Thoracic aorta (tissue), 2 donors: ENCODE measurements at regions not wholly inside any gene's neighbourhood (a gene's known extent, or its start where the extent isn't known, plus 50 kb on each side); places are given as distances from the start of the nearest gene placed in this dataset.
A peak's percentile ranks its signal among the peaks of the same experiment; 100 is the strongest.
"Not testable (repeated sequence)": the region's sequence is repeated elsewhere in the genome, so short reads cannot be mapped to it uniquely, and the experiment has no call there.

Experiments
- ATAC-seq: fragments of 150-250 bp; one replicate; pipeline ENCODE4 v1.8.0; 2017; ENCODE audit warnings: low read depth; ENCODE audit not compliant: insufficient number of reproducible peaks, low FRiP score
- DNase-seq: peaks from one replicate; pipeline ENCODE4 v3.0.0-alpha.2; 2020; ENCODE audit warnings: low spot score
- H3K27ac ChIP-seq, 2 donors: fragments of 200-600 bp; sonication (generic); 1 replicate in 1 of 2; 2 replicates in 1 of 2; pipeline ENCODE4 v1.5.1; 2016; ENCODE audit warnings: mild to moderate bottlenecking in 2 of 2, moderate library complexity in 2 of 2
- H3K27me3 ChIP-seq: fragments of 200-600 bp; sonication (generic); replicated peaks from 2 replicates; pipeline ENCODE4 v1.6.0; 2016; ENCODE audit warnings: mild to moderate bottlenecking; ENCODE audit not compliant: insufficient read depth
- H3K36me3 ChIP-seq: fragments of 200-600 bp; sonication (generic); one replicate; pipeline ENCODE4 v1.5.1; 2016
- H3K4me1 ChIP-seq, 2 donors: fragments of 200-600 bp; sonication (generic); 1 replicate in 1 of 2; 2 replicates in 1 of 2; pipeline versions ENCODE4 v1.5.1 to v1.6.0; 2016; ENCODE audit warnings: low read depth in 2 of 2, mild to moderate bottlenecking in 1 of 2; ENCODE audit not compliant: control insufficient read depth in 1 of 2
- H3K4me3 ChIP-seq: fragments of 200-600 bp; sonication (generic); 2 replicates; pipeline ENCODE4 v1.5.1; 2016; ENCODE audit warnings: mild to moderate bottlenecking
- H3K9me3 ChIP-seq: fragments of 200-600 bp; sonication (generic); 2 replicates; pipeline ENCODE4 v1.5.1; 2016
- CTCF ChIP-seq: fragments of 200-600 bp; sonication (generic); IDR thresholded peaks from one replicate; pipeline ENCODE4 v1.5.1; 2019; ENCODE audit warnings: antibody characterized with exemption

- Histone ChIP-seq H3K9me3 (no peaks in the 10 kb centered on the region), H3K4me1 (no peaks in the 10 kb centered on the region), H3K27ac (no peak overlapping the region), H3K4me3 (no peak overlapping the region), H3K36me3 (no peaks in the 10 kb centered on the region), H3K27me3 (no peaks in the 10 kb centered on the region)
- TF ChIP-seq CTCF, result no peak
- ATAC-seq (no peak), DNase-seq (no peak)
Measured at GRCh38 chr2:181789827-181790448, 101.6 kb upstream of the ITPRID2 start.

GRCh38 chr2:181790716-181791649 is 100.5 kb upstream of the ITPRID2 start:
- TF ChIP-seq CTCF, result no peak

GRCh38 chr2:181792906-181793305 is 98.6 kb upstream of the ITPRID2 start:
- ATAC-seq, result no peak
- Histone ChIP-seq H3K4me1 (no peaks in the 10 kb centered on the region), H3K27me3 (no peaks in the 10 kb centered on the region), H3K36me3 (no peaks in the 10 kb centered on the region), H3K4me3 (no peak overlapping the region), H3K27ac (no peak overlapping the region), H3K9me3 (no peaks in the 10 kb centered on the region)
- TF ChIP-seq CTCF, result no peak
- no peak for DNase-seq

More at GRCh38 chr2:181790716-181791649, 100.5 kb upstream of the ITPRID2 start:
- Histone ChIP-seq H3K36me3 (no peaks in the 10 kb centered on the region), H3K27ac (no peak overlapping the region), H3K4me3 (no peak overlapping the region), H3K27me3 (no peaks in the 10 kb centered on the region), H3K4me1 (no peaks in the 10 kb centered on the region), H3K9me3 (no peaks in the 10 kb centered on the region)
- DNase-seq, result no peak
- ATAC-seq, result peak; percentile 37

GRCh38 chr2:181798022-181798421 is 93.5 kb upstream of the ITPRID2 start:
- DNase-seq, result no peak
- Histone ChIP-seq H3K27me3 (no peaks in the 10 kb centered on the region), H3K36me3 (no peaks in the 10 kb centered on the region), H3K4me1 (peaks cover 0 to 4% of the 10 kb centered on the region in 2 donors), H3K4me3 (no peak overlapping the region), H3K9me3 (peaks cover 5% of the 10 kb centered on the region), H3K27ac (no peak overlapping the region)
- TF ChIP-seq CTCF, result no peak
- no peak for ATAC-seq

- not testable (repeated sequence) for ATAC-seq, H3K36me3 ChIP-seq, DNase-seq, H3K9me3 ChIP-seq, H3K4me3 ChIP-seq, H3K27me3 ChIP-seq
- peak overlapping the region in 1 of 2 donors; percentile 56 for H3K27ac ChIP-seq
- peaks cover 20 to 45% of the 10 kb centered on the region in 2 donors for H3K4me1 ChIP-seq
Measured at GRCh38 chr2:181802300-181802699, 89.2 kb upstream of the ITPRID2 start.

GRCh38 chr2:181803903-181804799 is 87.4 kb upstream of the ITPRID2 start:
- ATAC-seq, H3K36me3 ChIP-seq, DNase-seq, H3K27me3 ChIP-seq, H3K9me3 ChIP-seq, H3K4me3 ChIP-seq: not testable (repeated sequence)
- Histone ChIP-seq H3K4me1 (peaks cover 20 to 45% of the 10 kb centered on the region in 2 donors), H3K27ac (peak overlapping the region; percentile 58 to 67)
